HCT116 (cell line): ENCODE measurements at regions not wholly inside any gene's neighbourhood (a gene's known extent, or its start where the extent isn't known, plus 50 kb on each side); places are given as distances from the start of the nearest gene placed in this dataset.

ENCODE experiments used
- ATAC-seq: fragments of 200-7000 bp; cut with Tn5 transposase; 2 replicates; pipeline ENCODE4 v1.9.1; 2020; ENCODE audit warnings: mild to moderate bottlenecking, moderate library complexity
- BruUV-seq: library from RNA; stranded (reverse); fragments of 400-500 nt; replicated peaks from 2 replicates; lab custom pipeline; 2021; lab: Mats Ljungman, UMichigan
- CTCF ChIA-PET: fragments of 300-600 bp; sonication (Branson Sonifier 250); formaldehyde crosslinking; loops from one replicate; lab custom pipeline; 2021; ENCODE audit warnings: antibody characterized with exemption; lab: Charles Lee
- POLR2A ChIA-PET: fragments of 300-600, 350-600 bp; sonication (Branson Sonifier 250); formaldehyde crosslinking; loops from one replicate; lab custom pipeline; 2021; ENCODE audit warnings: antibody characterized with exemption; lab: Charles Lee
- RAD21 ChIA-PET, 2 experiments: fragments of 300-600 bp; sonication (Branson Sonifier 250); formaldehyde crosslinking; loops; one replicate each; lab custom pipeline; 2023; ENCODE audit warnings: low total read pairs in 2 of 2; ENCODE audit not compliant: uncharacterized antibody in 2 of 2, unreplicated experiment in 2 of 2, low non-redundant PET in 1 of 2; lab: Charles Lee
- DNase-seq: peaks from one replicate; pipeline ENCODE4 v3.0.0-alpha.2; 2010; ENCODE audit warnings: low read depth, low spot score
- H2AFZ ChIP-seq: fragments of 200-600 bp; shearing (Covaris generic), sonication (generic); 2 replicates; pipeline ENCODE4 v1.6.1; 2017; ENCODE audit warnings: low read depth, mixed run types, mixed read lengths, antibody characterized with exemption, low read length; ENCODE audit not compliant: poor library complexity, severe bottlenecking
- H3K27ac ChIP-seq: 2 replicates; pipeline ENCODE4 v1.5.1; 2012; ENCODE audit warnings: low read depth, low read length
- H3K27me3 ChIP-seq: fragments of 200-600 bp; sonication (generic); 2 replicates; pipeline ENCODE4 v1.6.1; 2016; ENCODE audit warnings: mixed run types, low read length, mixed read lengths; ENCODE audit not compliant: insufficient read depth
- H3K36me3 ChIP-seq, 2 experiments: fragments of 200-500 bp in 1 of 2; fragments of 200-600 bp in 1 of 2; sonication (Bioruptor generic) in 1 of 2; sonication (generic) in 1 of 2; 2 replicates each; pipeline versions ENCODE4 v1.5.1 to v1.6.1; 2014 to 2016; ENCODE audit warnings: low read length in 2 of 2, inconsistent platforms in 1 of 2, mixed read lengths in 1 of 2, mixed run types in 1 of 2; ENCODE audit not compliant: insufficient read depth in 2 of 2, control insufficient read depth in 1 of 2
- H3K4me1 ChIP-seq, 2 experiments: fragments of 200-600 bp in 1 of 2; sonication (generic) in 1 of 2; 2 replicates each; pipeline versions ENCODE4 v1.5.1 to v1.6.1; 2012 to 2017; ENCODE audit warnings: low read length in 2 of 2, inconsistent platforms in 1 of 2, mild to moderate bottlenecking in 1 of 2, mixed read lengths in 1 of 2, mixed run types in 1 of 2, moderate library complexity in 1 of 2; ENCODE audit not compliant: insufficient read depth in 2 of 2, control insufficient read depth in 1 of 2
- H3K4me2 ChIP-seq: fragments of 200-600 bp; sonication (generic); 2 replicates; pipeline ENCODE4 v1.6.1; 2017; ENCODE audit warnings: mixed run types, low read length, mixed read lengths
- H3K4me3 ChIP-seq, 2 experiments: fragments of 200-600 bp in 1 of 2; sonication (generic) in 1 of 2; replicated peaks in 1 of 2; 2 replicates each; pipeline ENCODE4 v1.5.1; 2011 to 2016; ENCODE audit warnings: low read length in 2 of 2, control low read depth in 1 of 2, low read depth in 1 of 2, mild to moderate bottlenecking in 1 of 2, mixed read lengths in 1 of 2, mixed run types in 1 of 2
- H3K79me2 ChIP-seq: fragments of 200-600 bp; sonication (generic); 2 replicates; pipeline ENCODE4 v1.6.1; 2017; ENCODE audit warnings: mild to moderate bottlenecking, mixed run types, low read length, moderate library complexity, mixed read lengths; ENCODE audit not compliant: insufficient read depth
- H3K9ac ChIP-seq: fragments of 200-600 bp; sonication (generic); 2 replicates; pipeline ENCODE4 v1.6.1; 2016; ENCODE audit warnings: low read length, mixed read lengths
- H3K9me2 ChIP-seq: fragments of 200-600 bp; sonication (generic), shearing (Covaris generic); 2 replicates; pipeline ENCODE4 v1.6.1; 2017; ENCODE audit warnings: mixed run types, mild to moderate bottlenecking, moderate library complexity; ENCODE audit not compliant: insufficient read depth
- H3K9me3 ChIP-seq, 2 experiments: fragments of 200-500 bp in 1 of 2; fragments of 200-600 bp in 1 of 2; sonication (Bioruptor generic) in 1 of 2; sonication (generic) in 1 of 2; 2 replicates each; pipeline ENCODE4 v1.6.1; 2014 to 2017; ENCODE audit warnings: low read length in 2 of 2, mixed read lengths in 2 of 2, inconsistent platforms in 1 of 2, low read depth in 1 of 2, mild to moderate bottlenecking in 1 of 2, mixed run types in 1 of 2, moderate library complexity in 1 of 2; ENCODE audit not compliant: control insufficient read depth in 1 of 2, insufficient read depth in 1 of 2
- H4K20me1 ChIP-seq: fragments of 200-600 bp; sonication (generic), shearing (Covaris generic); 2 replicates; pipeline ENCODE4 v1.6.1; 2017; ENCODE audit warnings: mixed run types, mild to moderate bottlenecking, moderate library complexity; ENCODE audit not compliant: insufficient read depth
- CEBPB ChIP-seq: IDR thresholded peaks from 2 replicates; pipeline ENCODE4 v1.6.1; 2012; ENCODE audit warnings: low read depth
- EGR1 ChIP-seq: IDR thresholded peaks from 2 replicates; pipeline ENCODE4 v1.6.1; 2012; ENCODE audit warnings: low read depth
- ELF1 ChIP-seq: IDR thresholded peaks from 2 replicates; pipeline ENCODE4 v1.6.1; 2012; ENCODE audit warnings: low read depth, borderline replicate concordance
- EZH2 ChIP-seq: fragments of 200-600 bp; sonication (generic); IDR thresholded peaks from 2 replicates; pipeline ENCODE4 v1.6.1; 2017; ENCODE audit warnings: antibody characterized with exemption, mixed run types
- EZH2phosphoT487 ChIP-seq: fragments of 200-600 bp; IDR thresholded peaks from 2 replicates; pipeline ENCODE4 v1.6.1; 2018; ENCODE audit warnings: antibody characterized with exemption, borderline replicate concordance
- FOSL1 ChIP-seq: IDR thresholded peaks from 2 replicates; pipeline ENCODE4 v1.6.1; 2012; ENCODE audit warnings: low read depth
- JUND ChIP-seq: IDR thresholded peaks from 2 replicates; pipeline ENCODE4 v1.6.1; 2012
- RAD21 ChIP-seq: IDR thresholded peaks from 2 replicates; pipeline ENCODE4 v1.6.1; 2012; ENCODE audit warnings: low read depth, mild to moderate bottlenecking
- SIN3A ChIP-seq: IDR thresholded peaks from 2 replicates; pipeline ENCODE4 v1.6.1; 2012; ENCODE audit warnings: low read depth
- SP1 ChIP-seq: IDR thresholded peaks from 2 replicates; pipeline ENCODE4 v1.6.1; 2012; ENCODE audit warnings: low read depth
- SRF ChIP-seq: IDR thresholded peaks from 2 replicates; pipeline ENCODE4 v1.6.1; 2012; ENCODE audit warnings: low read depth
- TCF7L2 ChIP-seq: IDR thresholded peaks from 2 replicates; pipeline ENCODE4 v1.7.0; 2011; ENCODE audit warnings: borderline replicate concordance, inconsistent platforms; ENCODE audit not compliant: insufficient read depth, insufficient read length; ENCODE audit errors: extremely low read depth
- YY1 ChIP-seq: IDR thresholded peaks from 2 replicates; pipeline ENCODE4 v1.6.1; 2011; ENCODE audit warnings: low read length, low read depth, moderate library complexity, mild to moderate bottlenecking; ENCODE audit not compliant: insufficient replicate concordance; ENCODE audit errors: extremely low read depth
- ZFX ChIP-seq: fragments of 450-650 bp; IDR thresholded peaks from 2 replicates; pipeline ENCODE4 v1.6.1; 2017
- ZNF274 ChIP-seq: fragments of 200-500 bp; sonication (Bioruptor generic); IDR thresholded peaks from 2 replicates; pipeline ENCODE4 v1.6.1; 2014; ENCODE audit warnings: mild to moderate bottlenecking, low read depth, low read length, inconsistent platforms
- intact Hi-C: fragments of 100-400 bp; cut with micrococcal nuclease; formaldehyde crosslinking; loops from 2 replicates; pipeline ENCODE4 v1.10.0; 2022
- TF ChIP-seq, protein P1 (sequence below): IDR thresholded peaks from 2 replicates; pipeline ENCODE4 v1.6.1; 2011; ENCODE audit warnings: mild to moderate bottlenecking, low read length, moderate library complexity; ENCODE audit not compliant: insufficient replicate concordance; ENCODE audit errors: extremely low read depth
- TF ChIP-seq, protein P2 (sequence below): IDR thresholded peaks from 2 replicates; pipeline ENCODE4 v1.6.1; 2012
- TF ChIP-seq, protein P3 (sequence below): IDR thresholded peaks from 2 replicates; pipeline ENCODE4 v1.6.1; 2012
- TF ChIP-seq, protein P4 (sequence below): IDR thresholded peaks from 2 replicates; pipeline ENCODE4 v1.6.1; 2012; ENCODE audit warnings: low read depth

DNA sequence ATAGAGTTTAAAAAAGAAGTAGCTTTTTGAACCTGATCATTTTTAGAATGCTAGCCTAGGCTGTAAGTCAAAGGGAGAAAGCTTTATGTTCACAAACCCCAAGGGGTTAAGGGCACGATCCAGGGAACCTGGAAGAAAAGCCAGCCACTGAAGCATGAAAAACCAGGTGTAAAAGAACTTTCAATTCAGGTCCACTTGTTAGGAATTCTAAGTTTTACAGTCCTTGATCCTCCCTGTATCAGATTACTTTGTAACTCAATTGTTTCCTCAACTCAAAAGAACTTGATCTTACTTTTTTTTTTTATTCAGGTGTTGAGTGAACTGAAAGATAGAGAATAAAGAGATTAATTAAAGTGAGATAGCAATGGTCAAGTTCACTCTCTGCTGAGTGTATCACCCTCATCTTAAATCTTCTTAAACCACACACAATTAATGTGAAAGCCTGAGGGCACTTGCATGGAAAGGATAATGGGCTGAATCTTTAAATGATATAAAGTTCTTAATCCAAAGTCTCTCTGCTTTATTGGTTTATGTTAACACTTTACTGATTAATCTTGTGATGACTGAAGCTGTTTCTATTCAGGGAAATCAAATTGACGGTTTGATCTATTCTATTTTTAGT is 672.2 kb upstream of the LRRN3 start:
- ChIA-PET RAD21 (no interaction called here), CTCF (no interaction called here), POLR2A (no interaction called here)
- Histone ChIP-seq H2AFZ (no peak overlapping the region), H3K36me3 (no peaks in the 10 kb centered on the region), H4K20me1 (no peaks in the 10 kb centered on the region), H3K4me1 (no peaks in the 10 kb centered on the region), H3K27me3 (no peaks in the 10 kb centered on the region), H3K79me2 (no peaks in the 10 kb centered on the region), H3K27ac (no peak overlapping the region), H3K9me3 (no peaks in the 10 kb centered on the region), H3K9ac (no peak overlapping the region), H3K4me3 (no peak overlapping the region), H3K9me2 (no peaks in the 10 kb centered on the region), H3K4me2 (no peak overlapping the region)
- no peak for ATAC-seq
- no TSS peak for BruUV-seq
- intact Hi-C loops = no loop called here
- no peak for TF ChIP-seq TCF7L2
- no peak for TF ChIP-seq EZH2phosphoT487
- TF ChIP-seq FOSL1 = no peak
- TF ChIP-seq CEBPB = no peak
- no peak for TF ChIP-seq SRF
- no peak for TF ChIP-seq JUND
- TF ChIP-seq RAD21 = no peak
- TF ChIP-seq, protein P1, sequence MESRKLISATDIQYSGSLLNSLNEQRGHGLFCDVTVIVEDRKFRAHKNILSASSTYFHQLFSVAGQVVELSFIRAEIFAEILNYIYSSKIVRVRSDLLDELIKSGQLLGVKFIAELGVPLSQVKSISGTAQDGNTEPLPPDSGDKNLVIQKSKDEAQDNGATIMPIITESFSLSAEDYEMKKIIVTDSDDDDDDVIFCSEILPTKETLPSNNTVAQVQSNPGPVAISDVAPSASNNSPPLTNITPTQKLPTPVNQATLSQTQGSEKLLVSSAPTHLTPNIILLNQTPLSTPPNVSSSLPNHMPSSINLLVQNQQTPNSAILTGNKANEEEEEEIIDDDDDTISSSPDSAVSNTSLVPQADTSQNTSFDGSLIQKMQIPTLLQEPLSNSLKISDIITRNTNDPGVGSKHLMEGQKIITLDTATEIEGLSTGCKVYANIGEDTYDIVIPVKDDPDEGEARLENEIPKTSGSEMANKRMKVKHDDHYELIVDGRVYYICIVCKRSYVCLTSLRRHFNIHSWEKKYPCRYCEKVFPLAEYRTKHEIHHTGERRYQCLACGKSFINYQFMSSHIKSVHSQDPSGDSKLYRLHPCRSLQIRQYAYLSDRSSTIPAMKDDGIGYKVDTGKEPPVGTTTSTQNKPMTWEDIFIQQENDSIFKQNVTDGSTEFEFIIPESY = no peak
- TF ChIP-seq SIN3A = no peak
- no peak for TF ChIP-seq YY1
- no peak for TF ChIP-seq EGR1
- TF ChIP-seq EZH2 = no peak
- TF ChIP-seq ZFX = no peak
- TF ChIP-seq, protein P2, sequence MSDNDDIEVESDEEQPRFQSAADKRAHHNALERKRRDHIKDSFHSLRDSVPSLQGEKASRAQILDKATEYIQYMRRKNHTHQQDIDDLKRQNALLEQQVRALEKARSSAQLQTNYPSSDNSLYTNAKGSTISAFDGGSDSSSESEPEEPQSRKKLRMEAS = no peak
- TF ChIP-seq, protein P3, sequence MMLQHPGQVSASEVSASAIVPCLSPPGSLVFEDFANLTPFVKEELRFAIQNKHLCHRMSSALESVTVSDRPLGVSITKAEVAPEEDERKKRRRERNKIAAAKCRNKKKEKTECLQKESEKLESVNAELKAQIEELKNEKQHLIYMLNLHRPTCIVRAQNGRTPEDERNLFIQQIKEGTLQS = no peak
- TF ChIP-seq ELF1 = no peak
- TF ChIP-seq SP1 = no peak
- no peak for TF ChIP-seq ZNF274
- TF ChIP-seq, protein P4, sequence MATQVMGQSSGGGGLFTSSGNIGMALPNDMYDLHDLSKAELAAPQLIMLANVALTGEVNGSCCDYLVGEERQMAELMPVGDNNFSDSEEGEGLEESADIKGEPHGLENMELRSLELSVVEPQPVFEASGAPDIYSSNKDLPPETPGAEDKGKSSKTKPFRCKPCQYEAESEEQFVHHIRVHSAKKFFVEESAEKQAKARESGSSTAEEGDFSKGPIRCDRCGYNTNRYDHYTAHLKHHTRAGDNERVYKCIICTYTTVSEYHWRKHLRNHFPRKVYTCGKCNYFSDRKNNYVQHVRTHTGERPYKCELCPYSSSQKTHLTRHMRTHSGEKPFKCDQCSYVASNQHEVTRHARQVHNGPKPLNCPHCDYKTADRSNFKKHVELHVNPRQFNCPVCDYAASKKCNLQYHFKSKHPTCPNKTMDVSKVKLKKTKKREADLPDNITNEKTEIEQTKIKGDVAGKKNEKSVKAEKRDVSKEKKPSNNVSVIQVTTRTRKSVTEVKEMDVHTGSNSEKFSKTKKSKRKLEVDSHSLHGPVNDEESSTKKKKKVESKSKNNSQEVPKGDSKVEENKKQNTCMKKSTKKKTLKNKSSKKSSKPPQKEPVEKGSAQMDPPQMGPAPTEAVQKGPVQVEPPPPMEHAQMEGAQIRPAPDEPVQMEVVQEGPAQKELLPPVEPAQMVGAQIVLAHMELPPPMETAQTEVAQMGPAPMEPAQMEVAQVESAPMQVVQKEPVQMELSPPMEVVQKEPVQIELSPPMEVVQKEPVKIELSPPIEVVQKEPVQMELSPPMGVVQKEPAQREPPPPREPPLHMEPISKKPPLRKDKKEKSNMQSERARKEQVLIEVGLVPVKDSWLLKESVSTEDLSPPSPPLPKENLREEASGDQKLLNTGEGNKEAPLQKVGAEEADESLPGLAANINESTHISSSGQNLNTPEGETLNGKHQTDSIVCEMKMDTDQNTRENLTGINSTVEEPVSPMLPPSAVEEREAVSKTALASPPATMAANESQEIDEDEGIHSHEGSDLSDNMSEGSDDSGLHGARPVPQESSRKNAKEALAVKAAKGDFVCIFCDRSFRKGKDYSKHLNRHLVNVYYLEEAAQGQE = no peak
- DNase-seq = no peak
